ENCODE measurements at regions not wholly inside any gene's neighbourhood (a gene's known extent, or its start where the extent isn't known, plus 50 kb on each side); places are given as distances from the start of the nearest gene placed in this dataset.

DNA sequence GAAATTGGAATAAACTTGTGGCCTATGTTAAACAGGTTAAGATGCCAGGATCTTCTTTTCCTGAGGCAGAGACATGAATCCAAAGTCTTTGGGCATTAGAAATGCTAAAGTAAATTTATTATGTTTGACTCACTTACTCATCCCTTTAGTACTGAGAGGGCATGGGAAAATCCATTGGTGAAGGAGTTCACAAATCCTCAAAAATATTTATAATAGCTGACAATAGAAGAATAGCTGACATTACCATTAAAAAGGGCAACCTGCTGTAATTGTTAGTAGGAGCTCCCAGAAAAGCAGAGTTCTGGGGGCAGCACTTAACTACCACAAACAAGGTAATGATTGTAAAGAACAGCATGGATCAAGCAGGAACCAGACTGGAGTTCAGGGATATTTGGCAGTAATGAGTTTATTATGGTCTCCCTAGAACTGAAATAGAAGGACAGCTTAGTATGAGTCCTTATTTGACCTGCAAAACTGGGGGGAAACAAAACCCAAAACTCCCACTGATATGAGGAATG lies 285.8 kb upstream of the KLHL1 start:
- no peak overlapping the region for H3K9ac ChIP-seq (ENCODE audit: control insufficient read depth, extremely low read depth, insufficient read depth, low read length)
- H3K4me1 ChIP-seq (ENCODE audit: control insufficient read depth, extremely low read depth, insufficient read depth, low read length), result no peaks in the 10 kb centered on the region
- H3K27ac ChIP-seq (ENCODE audit: control insufficient read depth, insufficient read depth, low read length), result no peak overlapping the region
- H4K20me1 ChIP-seq (ENCODE audit: control insufficient read depth, extremely low read depth, insufficient read depth, low read length), result no peaks in the 10 kb centered on the region
- H3K36me3 ChIP-seq (ENCODE audit: control insufficient read depth in 2 of 2, extremely low read depth in 1 of 2, insufficient read depth in 2 of 2, low read length in 2 of 2), result no peaks in the 10 kb centered on the region
- peaks cover 1% of the 10 kb centered on the region for H3K9me3 ChIP-seq (ENCODE audit: control insufficient read depth, low read depth, low read length)
- H3K9me1 ChIP-seq (ENCODE audit: control insufficient read depth, extremely low read depth, insufficient read depth, low read length), result no peaks in the 10 kb centered on the region
- no peaks in the 10 kb centered on the region for H3K27me3 ChIP-seq (ENCODE audit: control insufficient read depth, extremely low read depth, insufficient read depth, low read length)
- H3K79me2 ChIP-seq (ENCODE audit: control insufficient read depth, insufficient read depth, low read length), result no peaks in the 10 kb centered on the region
- H3K4me2 ChIP-seq (ENCODE audit: control insufficient read depth, extremely low read depth, insufficient read depth, low read depth, low read length), result no peak overlapping the region
- H2AFZ ChIP-seq (ENCODE audit: control insufficient read depth, low read length), result no peak overlapping the region
- dilution Hi-C loops (cut with MboI; ENCODE audit: extremely low pct_ligation_motif_present, low sequenced_read_pairs), result no loop called here
- TF ChIP-seq, protein P1, sequence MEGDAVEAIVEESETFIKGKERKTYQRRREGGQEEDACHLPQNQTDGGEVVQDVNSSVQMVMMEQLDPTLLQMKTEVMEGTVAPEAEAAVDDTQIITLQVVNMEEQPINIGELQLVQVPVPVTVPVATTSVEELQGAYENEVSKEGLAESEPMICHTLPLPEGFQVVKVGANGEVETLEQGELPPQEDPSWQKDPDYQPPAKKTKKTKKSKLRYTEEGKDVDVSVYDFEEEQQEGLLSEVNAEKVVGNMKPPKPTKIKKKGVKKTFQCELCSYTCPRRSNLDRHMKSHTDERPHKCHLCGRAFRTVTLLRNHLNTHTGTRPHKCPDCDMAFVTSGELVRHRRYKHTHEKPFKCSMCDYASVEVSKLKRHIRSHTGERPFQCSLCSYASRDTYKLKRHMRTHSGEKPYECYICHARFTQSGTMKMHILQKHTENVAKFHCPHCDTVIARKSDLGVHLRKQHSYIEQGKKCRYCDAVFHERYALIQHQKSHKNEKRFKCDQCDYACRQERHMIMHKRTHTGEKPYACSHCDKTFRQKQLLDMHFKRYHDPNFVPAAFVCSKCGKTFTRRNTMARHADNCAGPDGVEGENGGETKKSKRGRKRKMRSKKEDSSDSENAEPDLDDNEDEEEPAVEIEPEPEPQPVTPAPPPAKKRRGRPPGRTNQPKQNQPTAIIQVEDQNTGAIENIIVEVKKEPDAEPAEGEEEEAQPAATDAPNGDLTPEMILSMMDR (optimal IDR thresholded peaks at IDR 0.05 in 1 of 3, IDR thresholded peaks at IDR 0.05 in 1 of 3, conservative IDR thresholded peaks at IDR 0.05 in 1 of 3; ENCODE audit: extremely low read depth in 1 of 3, insufficient read depth in 2 of 3, low read length in 3 of 3), result no peak
- no peak for TF ChIP-seq EZH2 (IDR thresholded peaks at IDR 0.05; ENCODE audit: low read length)
- DNase-seq (ENCODE audit: low read depth, low spot score) (no peak), FAIRE-seq (no peak)
- no peak overlapping the region for H3K4me3 ChIP-seq (ENCODE audit: control insufficient read depth in 2 of 3, extremely low read depth in 1 of 3, insufficient read depth in 2 of 3, low read depth in 1 of 3, low read length in 3 of 3)

DNA sequence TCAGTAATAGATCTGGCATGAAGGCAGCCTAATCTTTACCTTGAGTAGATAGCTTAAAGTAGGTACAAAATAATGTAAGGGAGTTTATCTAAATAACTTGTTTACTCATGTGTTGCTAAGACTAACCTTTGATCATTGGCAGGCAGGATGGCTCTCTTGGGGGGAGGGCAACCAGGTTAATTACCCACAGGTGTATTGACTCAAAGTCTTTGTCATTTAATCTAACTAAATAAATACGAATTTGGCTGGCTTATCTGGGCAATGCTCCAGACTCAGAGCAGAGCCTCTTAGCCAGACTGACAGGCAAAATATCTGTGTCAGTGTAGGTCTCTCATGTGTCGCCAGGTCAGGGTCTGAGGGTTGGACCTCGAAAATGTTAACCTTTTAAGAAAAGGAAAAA lies 283.4 kb upstream of the KLHL1 start:
- dilution Hi-C loops (cut with MboI; ENCODE audit: extremely low pct_ligation_motif_present, low sequenced_read_pairs), result no loop called here
- H3K36me3 ChIP-seq (ENCODE audit: control insufficient read depth in 2 of 2, extremely low read depth in 1 of 2, insufficient read depth in 2 of 2, low read length in 2 of 2), result no peaks in the 10 kb centered on the region
- H3K9me1 ChIP-seq (ENCODE audit: control insufficient read depth, extremely low read depth, insufficient read depth, low read length), result no peaks in the 10 kb centered on the region
- no peaks in the 10 kb centered on the region for H3K4me1 ChIP-seq (ENCODE audit: control insufficient read depth, extremely low read depth, insufficient read depth, low read length)
- H3K4me2 ChIP-seq (ENCODE audit: control insufficient read depth, extremely low read depth, insufficient read depth, low read depth, low read length), result no peak overlapping the region
- H3K9ac ChIP-seq (ENCODE audit: control insufficient read depth, extremely low read depth, insufficient read depth, low read length), result no peak overlapping the region
- DNase-seq (ENCODE audit: low read depth, low spot score), result no peak
- no peak overlapping the region for H2AFZ ChIP-seq (ENCODE audit: control insufficient read depth, low read length)
- FAIRE-seq, result no peak
- H3K27me3 ChIP-seq (ENCODE audit: control insufficient read depth, extremely low read depth, insufficient read depth, low read length), result no peaks in the 10 kb centered on the region
- TF ChIP-seq, protein P1 (optimal IDR thresholded peaks at IDR 0.05 in 1 of 3, IDR thresholded peaks at IDR 0.05 in 1 of 3, conservative IDR thresholded peaks at IDR 0.05 in 1 of 3; ENCODE audit: extremely low read depth in 1 of 3, insufficient read depth in 2 of 3, low read length in 3 of 3), result no peak
- TF ChIP-seq EZH2 (IDR thresholded peaks at IDR 0.05; ENCODE audit: low read length), result no peak
- H4K20me1 ChIP-seq (ENCODE audit: control insufficient read depth, extremely low read depth, insufficient read depth, low read length), result no peaks in the 10 kb centered on the region
- no peak overlapping the region for H3K27ac ChIP-seq (ENCODE audit: control insufficient read depth, insufficient read depth, low read length)
- peaks cover 1% of the 10 kb centered on the region for H3K9me3 ChIP-seq (ENCODE audit: control insufficient read depth, low read depth, low read length)
- H3K79me2 ChIP-seq (ENCODE audit: control insufficient read depth, insufficient read depth, low read length), result no peaks in the 10 kb centered on the region
- H3K4me3 ChIP-seq (ENCODE audit: control insufficient read depth in 2 of 3, extremely low read depth in 1 of 3, insufficient read depth in 2 of 3, low read depth in 1 of 3, low read length in 3 of 3), result no peak overlapping the region
